ENCODE measurements at regions not wholly inside any gene's neighbourhood (a gene's known extent, or its start where the extent isn't known, plus 50 kb on each side); places are given as distances from the start of the nearest gene placed in this dataset.

DNA sequence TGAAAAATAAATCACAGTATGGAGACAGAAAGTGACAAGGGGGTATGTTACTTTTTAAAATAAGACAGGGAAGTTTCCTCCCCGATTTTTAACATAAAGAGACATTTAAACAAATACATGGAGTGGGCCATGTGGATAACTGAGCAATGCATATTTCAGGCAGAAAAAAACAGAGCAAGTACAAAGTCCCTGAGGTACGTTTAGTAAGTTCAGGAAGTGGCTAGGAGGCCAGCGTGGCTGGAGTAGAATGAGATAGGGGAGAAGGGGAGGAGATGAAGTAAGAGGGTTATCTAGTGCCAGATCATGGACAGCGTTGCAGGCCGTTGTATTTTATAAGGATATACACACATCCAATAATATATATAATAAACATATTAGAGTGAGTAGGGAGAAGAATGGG is 84.2 kb upstream of the ELL2 start:
- Histone ChIP-seq H3K9ac (ENCODE audit: low read depth, low read length) (no peak overlapping the region), H3K4me1 (ENCODE audit: insufficient read depth, low read length) (no peaks in the 10 kb centered on the region; the same call in 1 of the 2 replicates), H3K36me3 (ENCODE audit: insufficient read depth, low read depth, low read length) (no peaks in the 10 kb centered on the region), H3K27ac (ENCODE audit: low read length) (no peak overlapping the region), H3K27me3 (ENCODE audit: insufficient read depth, low read length) (no peaks in the 10 kb centered on the region), H3K4me3 (ENCODE audit: low read length) (no peak overlapping the region), H3K9me3 (ENCODE audit: insufficient read depth, low read depth, low read length) (no peaks in the 10 kb centered on the region)

DNA sequence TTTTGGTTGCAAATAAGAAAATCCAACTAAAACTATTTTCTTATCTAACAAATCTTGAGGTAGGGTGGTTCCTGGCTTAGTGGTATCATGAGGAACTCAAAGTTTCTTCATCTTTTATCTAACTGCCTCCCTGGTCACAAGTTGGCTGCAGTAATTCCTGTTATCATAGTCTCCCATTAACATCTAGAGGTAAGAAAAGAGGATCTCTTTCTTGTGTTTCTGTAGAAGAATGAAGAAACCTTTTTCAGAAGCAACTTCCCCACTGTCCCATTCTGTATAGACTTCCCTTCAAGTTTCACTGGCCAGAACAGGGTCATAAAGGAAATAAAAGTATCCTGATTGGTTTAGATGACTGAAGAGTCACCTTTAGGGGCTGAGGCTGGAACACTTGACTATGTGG is 81.8 kb upstream of the ELL2 start:
- Histone ChIP-seq H3K9me3 (ENCODE audit: insufficient read depth, low read depth, low read length) (no peaks in the 10 kb centered on the region), H3K4me3 (ENCODE audit: low read length) (no peak overlapping the region), H3K36me3 (ENCODE audit: insufficient read depth, low read depth, low read length) (no peaks in the 10 kb centered on the region), H3K27me3 (ENCODE audit: insufficient read depth, low read length) (no peaks in the 10 kb centered on the region), H3K27ac (ENCODE audit: low read length) (no peak overlapping the region), H3K9ac (ENCODE audit: low read depth, low read length) (no peak overlapping the region), H3K4me1 (ENCODE audit: insufficient read depth, low read length) (no peaks in the 10 kb centered on the region)

DNA sequence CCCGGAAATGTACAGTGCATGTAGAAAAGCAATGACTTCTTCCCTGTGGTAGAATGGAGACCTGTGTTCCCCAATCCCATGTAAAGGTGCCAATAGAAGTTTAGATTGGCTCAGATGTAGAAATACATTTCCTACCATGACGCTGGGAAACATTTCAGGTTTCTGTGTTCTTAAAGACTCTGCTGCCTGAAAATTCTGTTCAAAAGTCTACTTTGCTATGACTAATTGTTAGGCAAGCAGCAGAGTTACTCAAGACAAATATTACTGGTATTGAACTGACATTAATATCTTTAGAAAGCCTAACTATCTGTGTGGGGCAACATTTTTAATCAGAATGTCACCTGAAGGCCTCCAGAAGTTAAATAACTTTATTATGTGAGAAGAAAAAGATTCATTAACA is 75.5 kb upstream of the ELL2 start:
- Histone ChIP-seq H3K27me3 (ENCODE audit: insufficient read depth, low read length) (no peaks in the 10 kb centered on the region), H3K9me3 (ENCODE audit: insufficient read depth, low read depth, low read length) (no peaks in the 10 kb centered on the region), H3K27ac (ENCODE audit: low read length) (no peak overlapping the region), H3K4me1 (ENCODE audit: insufficient read depth, low read length) (no peaks in the 10 kb centered on the region), H3K36me3 (ENCODE audit: insufficient read depth, low read depth, low read length) (no peaks in the 10 kb centered on the region), H3K9ac (ENCODE audit: low read depth, low read length) (no peak overlapping the region), H3K4me3 (ENCODE audit: low read length) (no peak overlapping the region)

DNA sequence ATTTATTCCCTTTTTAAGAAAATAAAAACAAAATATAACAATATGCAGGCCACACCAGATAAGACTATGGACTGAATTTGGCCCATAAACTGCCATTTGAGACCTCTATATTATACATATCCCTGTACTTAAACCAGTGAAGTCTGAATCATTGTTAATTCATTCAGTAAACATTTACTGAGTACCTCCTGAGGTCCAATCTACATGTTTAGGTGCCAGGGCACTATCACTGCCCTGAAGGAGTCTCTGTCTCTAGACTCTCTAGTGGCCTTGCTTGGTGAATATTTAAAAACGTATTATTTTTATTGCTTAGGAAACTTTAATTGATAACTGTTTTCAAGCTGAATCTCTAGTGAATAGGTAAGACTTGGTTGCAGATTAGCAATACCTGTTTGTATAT is 74.7 kb upstream of the ELL2 start:
- Histone ChIP-seq H3K9ac (ENCODE audit: low read depth, low read length) (no peak overlapping the region), H3K9me3 (ENCODE audit: insufficient read depth, low read depth, low read length) (no peaks in the 10 kb centered on the region), H3K27me3 (ENCODE audit: insufficient read depth, low read length) (no peaks in the 10 kb centered on the region)

DNA sequence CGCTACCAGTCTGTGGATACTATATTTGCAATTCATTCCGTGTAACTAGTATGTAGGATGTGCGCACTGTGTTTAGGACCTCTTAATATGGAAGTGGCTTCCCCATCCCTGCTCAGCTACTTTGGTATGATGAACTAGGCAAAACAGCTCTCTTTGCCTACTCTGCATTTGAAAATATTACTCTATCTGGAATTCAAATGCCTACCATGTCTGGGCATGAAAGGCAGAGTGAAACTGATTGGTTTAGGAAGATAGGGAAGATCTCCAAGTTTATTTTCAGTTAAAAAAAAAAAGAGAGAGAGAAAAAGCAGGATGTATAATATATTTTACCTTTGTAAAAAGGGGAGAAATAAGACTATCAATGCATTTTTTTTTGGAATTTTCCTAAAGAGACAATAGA is 74.1 kb upstream of the ELL2 start:
- Histone ChIP-seq H3K27ac (ENCODE audit: low read length) (no peak overlapping the region), H3K4me1 (ENCODE audit: insufficient read depth, low read length) (no peaks in the 10 kb centered on the region), H3K9ac (ENCODE audit: low read depth, low read length) (no peak overlapping the region), H3K9me3 (ENCODE audit: insufficient read depth, low read depth, low read length) (no peaks in the 10 kb centered on the region), H3K4me3 (ENCODE audit: low read length) (no peak overlapping the region), H3K27me3 (ENCODE audit: insufficient read depth, low read length) (no peaks in the 10 kb centered on the region), H3K36me3 (ENCODE audit: insufficient read depth, low read depth, low read length) (no peaks in the 10 kb centered on the region)

More for the DNA sequence above, 74.7 kb upstream of the ELL2 start:
- Histone ChIP-seq H3K27ac (ENCODE audit: low read length) (no peak overlapping the region), H3K4me3 (ENCODE audit: low read length) (no peak overlapping the region), H3K36me3 (ENCODE audit: insufficient read depth, low read depth, low read length) (no peaks in the 10 kb centered on the region), H3K4me1 (ENCODE audit: insufficient read depth, low read length) (no peaks in the 10 kb centered on the region)

DNA sequence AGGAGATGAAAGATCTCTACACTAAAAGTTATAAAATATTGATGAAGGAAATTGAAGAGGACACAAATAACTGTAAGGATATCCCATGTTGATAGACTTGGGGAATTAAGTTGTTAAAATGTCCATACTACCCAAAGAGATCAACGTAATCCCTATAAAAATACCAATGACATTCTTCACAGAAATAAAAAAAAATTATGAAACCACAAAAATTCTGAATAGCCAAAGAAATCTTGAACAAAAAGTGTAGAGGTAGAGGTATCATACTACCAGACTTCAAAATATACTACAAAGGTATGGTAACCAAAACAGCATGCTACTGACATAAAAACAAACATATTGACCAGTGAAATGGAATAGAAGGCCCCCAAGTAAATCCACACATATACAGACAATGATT is 71.5 kb upstream of the ELL2 start:
- H3K9me3 ChIP-seq (ENCODE audit: insufficient read depth, low read depth, low read length), result no peaks in the 10 kb centered on the region

DNA sequence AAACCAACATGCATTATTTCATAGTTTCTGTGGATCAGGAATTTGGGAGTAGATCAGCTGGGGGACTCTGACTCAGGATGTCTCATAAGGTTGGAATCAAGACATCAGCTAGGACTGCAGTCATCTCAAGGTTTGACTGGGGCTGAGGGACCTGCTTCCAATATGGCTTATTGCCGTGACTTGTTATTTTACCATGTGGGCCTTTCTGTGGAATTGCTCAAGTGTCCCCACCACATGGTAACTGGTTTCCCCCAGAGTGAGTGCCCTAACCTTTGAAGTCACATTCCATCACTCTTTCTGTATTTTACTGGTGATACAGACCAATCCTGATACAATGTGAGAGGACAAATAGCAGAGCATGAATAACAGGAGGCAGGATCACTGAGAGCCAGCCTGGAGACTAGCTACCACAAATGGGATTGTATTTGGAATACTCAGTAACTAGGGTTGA is 70.2 kb upstream of the ELL2 start:
- H3K27me3 ChIP-seq (ENCODE audit: insufficient read depth, low read length), result no peaks in the 10 kb centered on the region
- H3K4me1 ChIP-seq (ENCODE audit: insufficient read depth, low read length), result no peaks in the 10 kb centered on the region
- H3K9me3 ChIP-seq (ENCODE audit: insufficient read depth, low read depth, low read length), result no peaks in the 10 kb centered on the region
- H3K27ac ChIP-seq (ENCODE audit: low read length), result no peak overlapping the region
- H3K9ac ChIP-seq (ENCODE audit: low read depth, low read length), result no peak overlapping the region
- no peaks in the 10 kb centered on the region for H3K36me3 ChIP-seq (ENCODE audit: insufficient read depth, low read depth, low read length)
- no peak overlapping the region for H3K4me3 ChIP-seq (ENCODE audit: low read length)

More for the DNA sequence above, 71.5 kb upstream of the ELL2 start:
- no peaks in the 10 kb centered on the region for H3K4me1 ChIP-seq (ENCODE audit: insufficient read depth, low read length)
- no peaks in the 10 kb centered on the region for H3K27me3 ChIP-seq (ENCODE audit: insufficient read depth, low read length)
- no peaks in the 10 kb centered on the region for H3K36me3 ChIP-seq (ENCODE audit: insufficient read depth, low read depth, low read length)
- no peak overlapping the region for H3K4me3 ChIP-seq (ENCODE audit: low read length)
- no peak overlapping the region for H3K9ac ChIP-seq (ENCODE audit: low read depth, low read length)
- no peak overlapping the region for H3K27ac ChIP-seq (ENCODE audit: low read length)

DNA sequence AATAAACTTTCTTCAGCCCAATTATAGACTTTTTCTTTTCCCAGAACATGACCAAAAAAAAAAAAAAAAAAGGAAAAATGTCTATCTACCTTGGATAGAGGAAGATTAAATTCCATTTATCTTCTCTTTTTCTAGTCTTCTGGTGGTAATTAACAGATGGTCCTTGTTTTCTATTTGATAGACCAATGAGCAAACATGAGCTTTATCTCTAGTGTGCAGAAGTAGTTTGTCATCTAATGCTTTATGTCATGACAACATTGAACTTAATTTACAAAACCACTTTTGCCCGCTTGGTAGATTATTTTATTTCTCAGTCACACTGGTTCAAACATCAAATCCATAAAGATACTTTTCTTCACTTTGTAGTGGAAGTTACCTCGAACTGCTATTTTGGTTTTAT is 69.5 kb upstream of the ELL2 start:
- H3K4me1 ChIP-seq (ENCODE audit: insufficient read depth, low read length), result no peaks in the 10 kb centered on the region
- H3K27me3 ChIP-seq (ENCODE audit: insufficient read depth, low read length), result no peaks in the 10 kb centered on the region
- H3K36me3 ChIP-seq (ENCODE audit: insufficient read depth, low read depth, low read length), result no peaks in the 10 kb centered on the region
- no peak overlapping the region for H3K9ac ChIP-seq (ENCODE audit: low read depth, low read length)
- no peak overlapping the region for H3K27ac ChIP-seq (ENCODE audit: low read length)
- H3K9me3 ChIP-seq (ENCODE audit: insufficient read depth, low read depth, low read length), result no peaks in the 10 kb centered on the region
- no peak overlapping the region for H3K4me3 ChIP-seq (ENCODE audit: low read length)

DNA sequence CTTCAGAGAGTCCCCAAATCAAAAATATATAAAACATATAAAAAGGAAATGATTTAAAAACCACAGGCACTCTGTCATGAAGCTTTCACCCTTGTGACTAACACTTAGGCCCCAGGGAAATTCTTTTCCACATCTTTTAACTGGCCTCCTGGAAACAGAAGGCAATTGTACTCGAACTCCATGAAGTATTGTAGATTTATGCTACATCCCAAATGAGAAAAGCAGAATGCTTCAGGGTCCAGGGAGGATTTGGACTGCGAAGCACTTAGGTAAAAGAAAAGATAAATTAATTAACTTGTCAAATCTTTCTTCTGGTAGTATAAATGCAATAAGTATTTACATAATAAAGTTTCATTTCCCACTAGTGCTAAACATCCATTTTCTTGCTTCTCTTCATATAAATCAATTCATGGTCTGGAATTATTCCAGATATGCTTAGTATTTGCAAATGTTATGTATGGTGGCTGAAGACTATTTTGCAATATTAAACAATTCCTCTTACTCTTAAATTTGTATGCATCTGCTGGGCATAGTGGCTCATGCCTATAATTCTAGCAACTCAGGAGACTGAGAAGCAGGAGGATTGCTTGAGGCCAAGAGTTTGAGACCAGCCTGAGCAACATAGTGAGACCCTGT is 64.9 kb upstream of the ELL2 start:
- H3K9ac ChIP-seq (ENCODE audit: low read depth, low read length), result no peak overlapping the region
- H3K27ac ChIP-seq (ENCODE audit: low read length), result no peak overlapping the region
- no peaks in the 10 kb centered on the region for H3K9me3 ChIP-seq (ENCODE audit: insufficient read depth, low read depth, low read length)
- no peaks in the 10 kb centered on the region for H3K4me1 ChIP-seq (ENCODE audit: insufficient read depth, low read length)
- no peaks in the 10 kb centered on the region for H3K27me3 ChIP-seq (ENCODE audit: insufficient read depth, low read length)
- no peaks in the 10 kb centered on the region for H3K36me3 ChIP-seq (ENCODE audit: insufficient read depth, low read depth, low read length)
- H3K4me3 ChIP-seq (ENCODE audit: low read length), result no peak overlapping the region

DNA sequence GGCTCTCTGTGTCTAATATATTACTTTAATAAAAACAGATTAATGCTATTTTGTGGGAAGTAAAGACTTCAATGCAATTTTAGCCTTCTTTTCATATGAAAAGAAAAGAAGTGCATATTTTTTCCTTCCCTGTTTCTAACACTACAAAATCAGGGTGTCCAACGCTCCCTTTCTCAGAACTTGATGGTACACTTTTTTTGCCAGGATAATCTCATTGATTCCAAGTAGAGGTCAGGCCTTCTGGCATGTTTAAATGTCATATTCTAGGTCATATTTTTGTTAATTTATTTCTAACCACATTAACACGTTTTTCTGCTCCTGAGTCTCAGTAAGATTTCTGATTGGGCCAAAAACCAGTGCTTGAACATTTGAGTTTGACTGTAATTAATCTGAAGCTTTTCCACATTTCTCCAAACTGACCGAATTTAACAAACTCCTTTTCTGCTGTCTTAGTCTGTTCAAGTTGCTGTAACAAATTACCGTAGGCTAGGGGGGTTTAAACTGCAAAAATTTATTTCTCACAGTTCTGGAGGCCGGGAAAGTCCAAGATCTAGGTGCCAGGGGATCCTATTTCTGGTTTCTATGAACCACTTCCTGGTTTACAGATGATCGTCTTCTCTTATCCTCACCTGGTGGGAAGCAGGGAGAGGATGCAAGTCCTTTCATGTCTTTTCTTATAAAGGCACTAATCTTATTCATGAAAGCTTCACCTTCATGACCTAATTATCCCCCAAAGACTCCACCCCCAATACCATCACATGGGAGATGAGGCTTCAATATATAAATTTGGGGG is 63.2 kb upstream of the ELL2 start:
- no peak overlapping the region for H3K9ac ChIP-seq (ENCODE audit: low read depth, low read length)

DNA sequence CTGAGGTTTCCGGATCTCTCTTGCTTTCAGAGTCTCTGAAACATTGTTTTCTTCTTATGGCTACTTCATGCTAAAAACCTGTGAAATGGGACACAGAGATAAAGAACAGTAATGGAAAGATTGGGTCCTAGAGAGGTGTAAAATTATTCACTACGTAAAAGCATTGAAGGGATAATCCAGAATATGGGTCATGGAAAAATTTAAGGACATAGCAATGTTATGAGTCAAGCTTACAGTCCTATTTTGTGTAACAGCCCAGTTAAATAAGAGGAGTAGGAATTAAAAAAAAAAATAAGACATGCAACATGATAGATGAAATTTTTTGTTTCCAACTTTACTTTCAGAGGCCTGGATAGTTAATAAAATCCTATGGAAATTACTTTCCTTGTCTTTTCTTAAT is 61.9 kb upstream of the ELL2 start:
- Histone ChIP-seq H3K9me3 (ENCODE audit: insufficient read depth, low read depth, low read length) (no peaks in the 10 kb centered on the region), H3K27me3 (ENCODE audit: insufficient read depth, low read length) (no peaks in the 10 kb centered on the region), H3K4me1 (ENCODE audit: insufficient read depth, low read length) (no peaks in the 10 kb centered on the region), H3K9ac (ENCODE audit: low read depth, low read length) (no peak overlapping the region), H3K27ac (ENCODE audit: low read length) (no peak overlapping the region), H3K36me3 (ENCODE audit: insufficient read depth, low read depth, low read length) (no peaks in the 10 kb centered on the region), H3K4me3 (ENCODE audit: low read length) (no peak overlapping the region)

More for the DNA sequence above, 63.2 kb upstream of the ELL2 start:
- Histone ChIP-seq H3K4me3 (ENCODE audit: low read length) (no peak overlapping the region), H3K27me3 (ENCODE audit: insufficient read depth, low read length) (no peaks in the 10 kb centered on the region), H3K36me3 (ENCODE audit: insufficient read depth, low read depth, low read length) (no peaks in the 10 kb centered on the region), H3K9me3 (ENCODE audit: insufficient read depth, low read depth, low read length) (no peaks in the 10 kb centered on the region), H3K4me1 (ENCODE audit: insufficient read depth, low read length) (no peaks in the 10 kb centered on the region), H3K27ac (ENCODE audit: low read length) (no peak overlapping the region)

DNA sequence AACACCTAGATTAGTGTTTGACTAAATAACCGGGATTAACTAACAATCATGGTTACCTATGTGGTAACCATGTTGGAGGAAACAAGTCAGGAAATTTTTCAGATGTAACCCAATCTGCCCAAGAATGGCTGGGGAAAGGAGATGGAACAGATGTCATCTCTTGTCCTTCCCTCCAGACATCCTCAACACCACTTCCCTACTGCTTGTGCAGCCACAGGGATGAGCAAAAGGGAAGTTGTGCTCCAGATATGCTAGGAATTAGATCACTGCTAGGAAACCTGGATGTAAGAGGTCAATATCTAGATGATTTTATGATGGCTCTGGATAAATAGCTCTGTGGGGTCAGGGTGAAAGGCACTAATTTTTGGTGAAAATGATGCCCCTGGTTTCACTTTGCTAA is 61.3 kb upstream of the ELL2 start:
- Histone ChIP-seq H3K27ac (ENCODE audit: low read length) (no peak overlapping the region), H3K4me3 (ENCODE audit: low read length) (no peak overlapping the region), H3K36me3 (ENCODE audit: insufficient read depth, low read depth, low read length) (no peaks in the 10 kb centered on the region), H3K4me1 (ENCODE audit: insufficient read depth, low read length) (no peaks in the 10 kb centered on the region), H3K9me3 (ENCODE audit: insufficient read depth, low read depth, low read length) (no peaks in the 10 kb centered on the region), H3K9ac (ENCODE audit: low read depth, low read length) (no peak overlapping the region), H3K27me3 (ENCODE audit: insufficient read depth, low read length) (no peaks in the 10 kb centered on the region)
